GM12878 (cell line): ENCODE measurements at regions not wholly inside any gene's neighbourhood (a gene's known extent, or its start where the extent isn't known, plus 50 kb on each side); places are given as distances from the start of the nearest gene placed in this dataset.

Source experiments
- ATAC-seq: fragments of 200-7000 bp; cut with Tn5 transposase; 3 replicates; pipeline ENCODE4 v1.9.1; 2020; ENCODE audit warnings: mild to moderate bottlenecking, moderate library complexity
- BruUV-seq: library from RNA; stranded (reverse); fragments of 400-500 nt; replicated peaks from 2 replicates; lab custom pipeline; 2021; lab: Mats Ljungman, UMichigan
- CTCF ChIA-PET: fragments of 300-600 bp; sonication (Branson Sonifier 250); formaldehyde crosslinking; extraction: SDS; loops from one replicate; lab custom pipeline; 2021; ENCODE audit warnings: inconsistent platforms; lab: Yijun Ruan, JAX
- POLR2A ChIA-PET: fragments of 350-600 bp; formaldehyde crosslinking; extraction: SDS; loops from one replicate; lab custom pipeline; 2021; ENCODE audit warnings: inconsistent platforms; lab: Charles Lee
- RAD21 ChIA-PET: fragments of 300-600 bp; sonication (Branson Sonifier 250); formaldehyde crosslinking; loops from one replicate; lab custom pipeline; 2023; ENCODE audit warnings: antibody characterized with exemption; ENCODE audit not compliant: unreplicated experiment; lab: Charles Lee
- SMC1A ChIA-PET: fragments of 300-600 bp; sonication (Branson Sonifier 250); formaldehyde crosslinking; loops from one replicate; lab custom pipeline; 2023; ENCODE audit not compliant: unreplicated experiment, uncharacterized antibody; lab: Charles Lee
- DNase-seq: peaks from one replicate; pipeline ENCODE4 v3.0.0-alpha.2; 2011; ENCODE audit warnings: low read depth, low spot score
- FAIRE-seq: peaks from 3 replicates; lab custom pipeline; 2011; peaks lifted over from hg19 to GRCh38; lab: Jason Lieb, UNC
- H2AFZ ChIP-seq: 2 replicates; pipeline ENCODE4 v1.6.0; 2011; ENCODE audit warnings: low read depth, low read length, control low read depth; ENCODE audit not compliant: control insufficient read depth
- H3K27ac ChIP-seq: 2 replicates; pipeline ENCODE4 v1.5.1; 2011; ENCODE audit warnings: control low read depth; ENCODE audit not compliant: control insufficient read depth, insufficient read depth
- H3K27me3 ChIP-seq, 2 experiments: replicated peaks in 1 of 2; 2 replicates each; pipeline versions ENCODE4 v1.6.0 to v1.6.1; 2011; ENCODE audit warnings: low read length in 1 of 2; ENCODE audit not compliant: control insufficient read depth in 2 of 2, insufficient read depth in 2 of 2
- H3K36me3 ChIP-seq, 2 experiments: 2 replicates each; pipeline ENCODE4 v1.5.1; 2011; ENCODE audit warnings: low read length in 1 of 2; ENCODE audit not compliant: control insufficient read depth in 2 of 2, insufficient read depth in 2 of 2
- H3K4me1 ChIP-seq: 2 replicates; pipeline ENCODE4 v1.6.1; 2011; ENCODE audit warnings: mild to moderate bottlenecking, low read length, moderate library complexity, mixed read lengths; ENCODE audit not compliant: control insufficient read depth, insufficient read depth
- H3K4me2 ChIP-seq: 2 replicates; pipeline ENCODE4 v1.6.0; 2011; ENCODE audit warnings: control low read depth; ENCODE audit not compliant: control insufficient read depth, insufficient read depth
- H3K4me3 ChIP-seq: fragments of 200-600 bp; sonication (generic); 2 replicates; pipeline ENCODE4 v1.5.1; 2016
- H3K79me2 ChIP-seq: 2 replicates; pipeline ENCODE4 v1.6.0; 2011; ENCODE audit warnings: low read length; ENCODE audit not compliant: control insufficient read depth, insufficient read depth
- H3K9ac ChIP-seq: 2 replicates; pipeline ENCODE4 v1.8.0; 2011; ENCODE audit warnings: low read length, control low read depth, mixed read lengths; ENCODE audit not compliant: control insufficient read depth, insufficient read depth
- H3K9me3 ChIP-seq: replicated peaks from 3 replicates; pipeline ENCODE4 v1.5.1; 2011; ENCODE audit warnings: mild to moderate bottlenecking, low read length; ENCODE audit not compliant: control insufficient read depth, insufficient read depth
- H4K20me1 ChIP-seq: 2 replicates; pipeline ENCODE4 v1.6.0; 2011; ENCODE audit not compliant: control insufficient read depth, insufficient read depth
- BACH1 ChIP-seq: fragments of 450-650 bp; IDR thresholded peaks from 2 replicates; pipeline ENCODE4 v1.6.1; 2017; ENCODE audit warnings: mild to moderate bottlenecking, borderline replicate concordance
- CEBPZ ChIP-seq: fragments of 150-350 bp; IDR thresholded peaks from 2 replicates; pipeline ENCODE4 v1.6.1; 2016; ENCODE audit warnings: low read depth, low read length
- EP300 ChIP-seq, 2 experiments: fragments of 150-350 bp in 1 of 2; IDR thresholded peaks; 2 replicates each; pipeline ENCODE4 v1.6.1; 2011 to 2012; ENCODE audit warnings: low read depth in 2 of 2, low read length in 2 of 2, borderline replicate concordance in 1 of 2, improper control_type of control experiment in 1 of 2, inconsistent platforms in 1 of 2; ENCODE audit not compliant: control insufficient read depth in 1 of 2
- ETV6 ChIP-seq, 2 experiments: fragments of 450-650 bp in 1 of 2; IDR thresholded peaks in 1 of 2; conservative IDR thresholded peaks in 1 of 2; 2 replicates each; pipeline ENCODE4 v1.6.1; 2014; ENCODE audit warnings: antibody characterized with exemption in 1 of 2, borderline replicate concordance in 1 of 2, low read depth in 1 of 2, mild to moderate bottlenecking in 1 of 2, moderate library complexity in 1 of 2
- HDGF ChIP-seq: fragments of 450-650 bp; IDR thresholded peaks from 2 replicates; pipeline ENCODE4 v1.6.1; 2016; ENCODE audit warnings: antibody characterized with exemption
- HSF1 ChIP-seq: fragments of 150-350 bp; IDR thresholded peaks from 2 replicates; pipeline ENCODE4 v1.6.1; 2014; ENCODE audit warnings: mild to moderate bottlenecking, low read depth, low read length
- MXI1 ChIP-seq: fragments of 150-350 bp; IDR thresholded peaks from 2 replicates; pipeline ENCODE4 v1.6.1; 2011; ENCODE audit warnings: low read depth, mild to moderate bottlenecking, inconsistent platforms, low read length, improper control_type of control experiment
- RELB ChIP-seq: fragments of 450-650 bp; IDR thresholded peaks from 2 replicates; pipeline ENCODE4 v1.6.1; 2017; ENCODE audit warnings: low read depth, mild to moderate bottlenecking, moderate library complexity
- SREBF2 ChIP-seq: IDR thresholded peaks from 2 replicates; pipeline ENCODE4 v1.6.1; 2012; ENCODE audit warnings: mild to moderate bottlenecking, low read length
- TCF12 ChIP-seq: IDR thresholded peaks from 2 replicates; pipeline ENCODE4 v1.6.1; 2011; ENCODE audit warnings: low read depth, mild to moderate bottlenecking, low read length
- YBX1 ChIP-seq: fragments of 450-650 bp; IDR thresholded peaks from 2 replicates; pipeline ENCODE4 v1.6.1; 2016; ENCODE audit warnings: antibody characterized with exemption
- ZNF592 ChIP-seq: fragments of 450-650 bp; IDR thresholded peaks from 2 replicates; pipeline ENCODE4 v1.6.1; 2017; ENCODE audit warnings: mild to moderate bottlenecking, moderate library complexity
- WGBS: methylation state at CpG from one replicate; pipeline ENCODE4 v1.1.6; 2016; ENCODE audit warnings: low lambda C conversion rate; ENCODE audit not compliant: insufficient replicate concordance, insufficient coverage; ENCODE audit errors: missing lambda C conversion rate; 5-methylcytosine and 5-hydroxymethylcytosine counted together
- in situ Hi-C: fragments of 300-500 bp; cut with MboI; formaldehyde crosslinking; loops from 9 replicates; pipeline ENCODE4 v1.14.3; 2018; ENCODE audit warnings: mixed read lengths
- intact Hi-C: fragments of 100-400 bp; cut with micrococcal nuclease; formaldehyde crosslinking; loops from one replicate; pipeline ENCODE4 v1.14.2; 2022; ENCODE audit not compliant: unreplicated experiment

- TF ChIP-seq RELB, result no peak
- no peak for TF ChIP-seq YBX1
- no peak for TF ChIP-seq HDGF
- no peak for TF ChIP-seq SREBF2
- no peak for TF ChIP-seq EP300 (IDR thresholded peaks at IDR 0.05; ENCODE audit: borderline replicate concordance in 1 of 2, control insufficient read depth in 1 of 2, low read depth in 2 of 2, low read length in 2 of 2)
- TF ChIP-seq ZNF592, result no peak
Observed at GRCh38 chr1:192251735-192252134, 65.1 kb upstream of the RGS21 start (continued).

- no peak overlapping the region for H3K9ac ChIP-seq
- intact Hi-C loops (no loop called here), in situ Hi-C loops (no loop called here)
- no peaks in the 10 kb centered on the region for H3K27me3 ChIP-seq
- H4K20me1 ChIP-seq, result no peaks in the 10 kb centered on the region
- H3K79me2 ChIP-seq, result no peaks in the 10 kb centered on the region
- no peaks in the 10 kb centered on the region for H3K36me3 ChIP-seq
- H3K4me2 ChIP-seq, result no peak overlapping the region
- ATAC-seq, result no peak
- H3K9me3 ChIP-seq, result no peaks in the 10 kb centered on the region
- 83% methylated on average over 3 of the region's 3 CpGs for WGBS
- no peak overlapping the region for H3K4me3 ChIP-seq
- no peak overlapping the region for H2AFZ ChIP-seq
- no TSS peak for BruUV-seq
- no peak for FAIRE-seq
- H3K4me1 ChIP-seq, result no peaks in the 10 kb centered on the region
- no peak overlapping the region for H3K27ac ChIP-seq
- CTCF ChIA-PET, result no interaction called here
- POLR2A ChIA-PET, result interaction anchor here (0.7 kb wide), 1 partner anchor 50 kb away, joined by 4 read pairs; no protein-coding TSS in a partner anchor
- DNase-seq, result no peak
- SMC1A ChIA-PET, result interaction anchor here (0.6 to 1.4 kb wide), 2 partner anchors 10 to 14 kb away, joined by 3 to 4 read pairs; no protein-coding TSS in a partner anchor
- RAD21 ChIA-PET, result no interaction called here
- TF ChIP-seq TCF12, result no peak
- TF ChIP-seq HSF1, result no peak
- TF ChIP-seq BACH1, result no peak
- TF ChIP-seq CEBPZ, result no peak
- TF ChIP-seq MXI1, result no peak
- no peak for TF ChIP-seq ETV6 (conservative IDR thresholded peaks at IDR 0.05 in 1 of 2, IDR thresholded peaks at IDR 0.05 in 1 of 2; ENCODE audit: borderline replicate concordance in 1 of 2, low read depth in 1 of 2)
Observed at GRCh38 chr1:192252776-192253175, 64.0 kb upstream of the RGS21 start.
